Activated B cell treated with CpG ODN at 0.5 μM for 24 hours (primary cell): ENCODE measurements at regions not wholly inside any gene's neighbourhood (a gene's known extent, or its start where the extent isn't known, plus 50 kb on each side); places are given as distances from the start of the nearest gene placed in this dataset.

Source experiments
- ATAC-seq: fragments of 200-7000 bp; cut with Tn5 transposase; one replicate; pipeline ENCODE4 v1.10.0; 2021; ENCODE audit warnings: low read depth, mild to moderate bottlenecking, moderate library complexity
- CTCF ChIA-PET: fragments of 350-600 bp; sonication (Branson Sonifier 250); formaldehyde crosslinking; loops from one replicate; lab custom pipeline; 2021; ENCODE audit warnings: antibody characterized with exemption; lab: Charles Lee
- POLR2A ChIA-PET: fragments of 350-600 bp; sonication (Branson Sonifier 250); formaldehyde crosslinking; loops from one replicate; lab custom pipeline; 2021; ENCODE audit warnings: antibody characterized with exemption; lab: Charles Lee
- DNase-seq: peaks from one replicate; pipeline ENCODE4 v3.0.0; 2022
- H3K27ac Mint-ChIP-seq: one replicate; pipeline ENCODE4 v1.8.0; 2020; ENCODE audit warnings: mixed read lengths
- H3K27me3 Mint-ChIP-seq: one replicate; pipeline ENCODE4 v1.8.0; 2021; ENCODE audit warnings: mixed read lengths
- H3K36me3 Mint-ChIP-seq: one replicate; pipeline ENCODE4 v1.8.0; 2021; ENCODE audit warnings: low read depth, mixed read lengths
- H3K4me1 Mint-ChIP-seq: one replicate; pipeline ENCODE4 v1.8.0; 2021; ENCODE audit warnings: mixed read lengths
- H3K4me3 Mint-ChIP-seq: one replicate; pipeline ENCODE4 v1.8.0; 2020; ENCODE audit warnings: mild to moderate bottlenecking, mixed read lengths
- H3K9me3 Mint-ChIP-seq: one replicate; pipeline ENCODE4 v1.8.0; 2020; ENCODE audit warnings: mixed read lengths
- intact Hi-C: fragments of 100-400 bp; cut with micrococcal nuclease; formaldehyde crosslinking; loops from one replicate; pipeline ENCODE4 v1.15.1; 2024
- TF ChIP-seq, protein P1 (sequence below): fragments of 200-600 bp; IDR thresholded peaks from one replicate; pipeline ENCODE4 v1.8.0; 2022; ENCODE audit warnings: antibody characterized with exemption, mild to moderate bottlenecking

- TF ChIP-seq, protein P1, sequence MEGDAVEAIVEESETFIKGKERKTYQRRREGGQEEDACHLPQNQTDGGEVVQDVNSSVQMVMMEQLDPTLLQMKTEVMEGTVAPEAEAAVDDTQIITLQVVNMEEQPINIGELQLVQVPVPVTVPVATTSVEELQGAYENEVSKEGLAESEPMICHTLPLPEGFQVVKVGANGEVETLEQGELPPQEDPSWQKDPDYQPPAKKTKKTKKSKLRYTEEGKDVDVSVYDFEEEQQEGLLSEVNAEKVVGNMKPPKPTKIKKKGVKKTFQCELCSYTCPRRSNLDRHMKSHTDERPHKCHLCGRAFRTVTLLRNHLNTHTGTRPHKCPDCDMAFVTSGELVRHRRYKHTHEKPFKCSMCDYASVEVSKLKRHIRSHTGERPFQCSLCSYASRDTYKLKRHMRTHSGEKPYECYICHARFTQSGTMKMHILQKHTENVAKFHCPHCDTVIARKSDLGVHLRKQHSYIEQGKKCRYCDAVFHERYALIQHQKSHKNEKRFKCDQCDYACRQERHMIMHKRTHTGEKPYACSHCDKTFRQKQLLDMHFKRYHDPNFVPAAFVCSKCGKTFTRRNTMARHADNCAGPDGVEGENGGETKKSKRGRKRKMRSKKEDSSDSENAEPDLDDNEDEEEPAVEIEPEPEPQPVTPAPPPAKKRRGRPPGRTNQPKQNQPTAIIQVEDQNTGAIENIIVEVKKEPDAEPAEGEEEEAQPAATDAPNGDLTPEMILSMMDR = no peak
- Mint-ChIP-seq H3K4me3 (no peak overlapping the region), H3K36me3 (no peaks in the 10 kb centered on the region), H3K27me3 (no peaks in the 10 kb centered on the region), H3K27ac (no peak overlapping the region), H3K9me3 (no peaks in the 10 kb centered on the region), H3K4me1 (no peaks in the 10 kb centered on the region)
- ATAC-seq (no peak), DNase-seq (no peak)
- ChIA-PET POLR2A (no interaction called here), CTCF (no interaction called here)
- intact Hi-C loops = no loop called here
Measured at GRCh38 chr6:10310826-10311225, 104.0 kb downstream of the TFAP2A start.

- intact Hi-C loops = no loop called here
- no peaks in the 10 kb centered on the region for H3K36me3 Mint-ChIP-seq
- no peak overlapping the region for H3K27ac Mint-ChIP-seq
- H3K4me3 Mint-ChIP-seq = no peak overlapping the region
- H3K9me3 Mint-ChIP-seq = no peaks in the 10 kb centered on the region
- DNase-seq (no peak), ATAC-seq (no peak)
- ChIA-PET POLR2A (no interaction called here), CTCF (no interaction called here)
- H3K4me1 Mint-ChIP-seq = no peaks in the 10 kb centered on the region
- no peaks in the 10 kb centered on the region for H3K27me3 Mint-ChIP-seq
- TF ChIP-seq, protein P1 = no peak
Measured at GRCh38 chr6:10310330-10310653, 104.6 kb downstream of the TFAP2A start.

DNA sequence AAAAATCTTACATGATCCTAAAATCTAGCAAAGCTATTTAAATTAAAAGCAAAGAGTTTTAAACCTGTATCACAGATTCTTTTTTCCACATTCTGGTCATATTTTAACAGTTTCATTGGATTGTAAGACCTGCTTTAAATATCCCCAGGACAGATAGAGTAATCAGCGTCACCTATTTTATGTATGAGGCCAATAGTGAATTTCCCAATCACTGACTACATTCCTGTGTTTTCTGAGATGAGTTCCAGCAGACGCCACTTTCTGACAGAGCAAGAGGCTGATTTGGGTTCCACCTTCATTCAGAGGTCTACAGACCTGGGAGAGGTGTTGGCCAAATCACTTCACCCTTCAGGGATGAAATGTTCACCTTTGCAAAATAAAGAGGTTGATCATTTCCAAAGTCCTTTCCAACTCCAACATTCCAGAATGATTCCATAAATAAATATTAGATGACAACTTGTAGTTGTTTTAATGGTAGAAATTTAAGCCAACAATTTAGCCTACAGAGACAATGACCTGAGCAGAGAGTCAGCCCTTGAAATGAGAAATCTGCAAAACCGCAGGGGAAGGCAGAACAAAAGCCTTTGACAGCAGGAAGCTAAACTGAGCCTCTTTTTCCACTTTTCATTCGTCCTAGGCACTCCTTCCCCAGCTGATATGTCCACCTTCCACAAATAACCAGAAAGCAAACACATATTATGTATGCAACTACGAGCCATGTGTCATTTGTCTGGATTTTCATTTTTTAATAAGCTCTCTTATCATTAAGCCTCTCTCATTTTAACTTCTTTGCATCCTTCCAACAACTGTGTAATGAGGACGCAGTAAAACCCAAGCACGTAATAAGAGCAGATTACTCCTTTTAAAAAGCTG, 105.2 kb downstream of the TFAP2A start:
- POLR2A ChIA-PET = no interaction called here
- Mint-ChIP-seq H3K4me3 (no peak overlapping the region), H3K36me3 (no peaks in the 10 kb centered on the region), H3K9me3 (no peaks in the 10 kb centered on the region), H3K27ac (no peak overlapping the region), H3K4me1 (no peaks in the 10 kb centered on the region), H3K27me3 (no peaks in the 10 kb centered on the region)
- TF ChIP-seq, protein P1 = no peak
- DNase-seq (no peak), ATAC-seq (no peak)
- intact Hi-C loops = no loop called here
- CTCF ChIA-PET = no interaction called here

DNA sequence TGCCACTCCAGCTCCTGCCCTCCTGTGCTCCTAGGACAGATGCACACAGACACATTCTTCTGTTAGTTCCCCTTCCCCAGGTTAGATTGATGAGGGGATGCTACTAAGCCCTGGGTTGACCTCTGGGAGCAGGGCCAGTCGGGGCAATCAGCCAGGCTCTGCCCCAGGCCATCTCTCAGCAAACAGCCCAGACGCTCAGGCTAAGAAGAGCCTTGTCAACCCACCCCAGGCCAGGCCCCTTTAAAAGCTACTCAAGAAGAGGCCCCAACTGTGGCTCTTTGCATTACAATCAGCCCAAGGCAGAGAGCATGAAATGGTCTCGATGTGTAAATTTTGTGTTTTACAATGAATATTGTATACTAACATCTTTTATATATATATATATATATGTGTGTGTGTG, 107.4 kb downstream of the TFAP2A start:
- intact Hi-C loops = no loop called here
- TF ChIP-seq, protein P1 = no peak
- DNase-seq (no peak), ATAC-seq (no peak)
- H3K4me3 Mint-ChIP-seq = no peak overlapping the region
- no peaks in the 10 kb centered on the region for H3K36me3 Mint-ChIP-seq
- H3K9me3 Mint-ChIP-seq = no peaks in the 10 kb centered on the region
- no peaks in the 10 kb centered on the region for H3K27me3 Mint-ChIP-seq
- POLR2A ChIA-PET = no interaction called here
- CTCF ChIA-PET = no interaction called here
- H3K4me1 Mint-ChIP-seq = no peaks in the 10 kb centered on the region
- no peak overlapping the region for H3K27ac Mint-ChIP-seq

GRCh38 chr6:10307028-10307427, 107.8 kb downstream of the TFAP2A start:
- DNase-seq (no peak), ATAC-seq (no peak)
- Mint-ChIP-seq H3K4me1 (no peaks in the 10 kb centered on the region), H3K27ac (no peak overlapping the region), H3K27me3 (no peaks in the 10 kb centered on the region), H3K9me3 (no peaks in the 10 kb centered on the region), H3K36me3 (no peaks in the 10 kb centered on the region), H3K4me3 (no peak overlapping the region)
- TF ChIP-seq, protein P1 = no peak
- CTCF ChIA-PET = no interaction called here
- POLR2A ChIA-PET = no interaction called here
- intact Hi-C loops = no loop called here
